GM12892 (cell line): ENCODE measurements at regions not wholly inside any gene's neighbourhood (a gene's known extent, or its start where the extent isn't known, plus 50 kb on each side); places are given as distances from the start of the nearest gene placed in this dataset.

ENCODE experiments used
- POLR2A ChIP-seq: IDR thresholded peaks from 2 replicates; pipeline ENCODE4 v1.6.1; 2011; ENCODE audit warnings: low read depth, low read length, control low read depth
- POLR2AphosphoS5 ChIP-seq: IDR thresholded peaks from 2 replicates; pipeline ENCODE4 v1.6.1; 2011; ENCODE audit warnings: low read depth, low read length, control low read depth
- TAF1 ChIP-seq: IDR thresholded peaks from 2 replicates; pipeline ENCODE4 v1.6.1; 2011; ENCODE audit warnings: low read depth, mild to moderate bottlenecking, control low read depth, low read length, borderline replicate concordance

DNA sequence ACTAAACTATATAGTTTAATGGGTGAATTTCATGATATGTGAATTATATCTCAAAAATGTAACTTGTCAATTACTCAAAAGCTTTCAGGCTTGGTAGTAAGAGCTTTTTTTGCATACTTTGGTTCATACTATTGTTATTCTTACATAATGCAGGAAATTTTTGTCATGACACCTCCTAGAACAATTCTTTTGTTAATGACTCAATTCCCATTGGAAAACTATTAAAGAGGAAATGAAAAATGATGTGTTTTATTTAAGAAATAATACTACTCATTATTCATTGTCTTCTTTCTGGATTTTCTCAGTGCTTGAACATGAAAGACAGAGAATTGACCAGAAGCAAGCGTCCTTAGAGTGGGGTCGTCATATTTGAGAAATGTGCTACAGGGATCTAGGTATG lies 196.4 kb upstream of the KCNJ16 start:
- TF ChIP-seq POLR2A (no peak), POLR2AphosphoS5 (no peak), TAF1 (no peak)
